Fibroblast of mammary gland (primary cell): ENCODE measurements at regions not wholly inside any gene's neighbourhood (a gene's known extent, or its start where the extent isn't known, plus 50 kb on each side); places are given as distances from the start of the nearest gene placed in this dataset.

Source experiments
- DNase-seq: peaks from one replicate; pipeline ENCODE4 v3.0.0-alpha.2; 2010; ENCODE audit warnings: low read depth
- H3K4me3 ChIP-seq: 2 replicates; pipeline ENCODE4 v1.5.1; 2011; ENCODE audit warnings: low read depth, mild to moderate bottlenecking, low read length, moderate library complexity; ENCODE audit not compliant: control insufficient read depth
- CTCF ChIP-seq: conservative IDR thresholded peaks from 2 replicates; pipeline ENCODE4 v1.5.1; 2011; ENCODE audit warnings: low read depth, low read length, inconsistent platforms; ENCODE audit not compliant: control insufficient read depth, insufficient read depth

GRCh38 chr3:184635126-184635525 is 73.5 kb downstream of the EPHB3 start:
- no peak for DNase-seq
- TF ChIP-seq CTCF = no peak
- H3K4me3 ChIP-seq = no peak overlapping the region

GRCh38 chr3:184633237-184633579 is 71.6 kb downstream of the EPHB3 start:
- no peak for TF ChIP-seq CTCF
- no peak overlapping the region for H3K4me3 ChIP-seq

GRCh38 chr3:184632551-184633236 is 71.1 kb downstream of the EPHB3 start:
- DNase-seq = no peak
- no peak overlapping the region for H3K4me3 ChIP-seq
- TF ChIP-seq CTCF = no peak

More at GRCh38 chr3:184633237-184633579, 71.6 kb downstream of the EPHB3 start:
- DNase-seq = no peak
